GM18519 (cell line): ENCODE measurements at regions not wholly inside any gene's neighbourhood (a gene's known extent, or its start where the extent isn't known, plus 50 kb on each side); places are given as distances from the start of the nearest gene placed in this dataset.

Experiments used
- ATAC-seq: cut with Tn5 transposase; IDR thresholded peaks from one replicate; pipeline ENCODE4 v1.9.1; 2021; ENCODE audit warnings: mild to moderate bottlenecking, moderate library complexity; ENCODE audit not compliant: unreplicated experiment, low FRiP score

DNA sequence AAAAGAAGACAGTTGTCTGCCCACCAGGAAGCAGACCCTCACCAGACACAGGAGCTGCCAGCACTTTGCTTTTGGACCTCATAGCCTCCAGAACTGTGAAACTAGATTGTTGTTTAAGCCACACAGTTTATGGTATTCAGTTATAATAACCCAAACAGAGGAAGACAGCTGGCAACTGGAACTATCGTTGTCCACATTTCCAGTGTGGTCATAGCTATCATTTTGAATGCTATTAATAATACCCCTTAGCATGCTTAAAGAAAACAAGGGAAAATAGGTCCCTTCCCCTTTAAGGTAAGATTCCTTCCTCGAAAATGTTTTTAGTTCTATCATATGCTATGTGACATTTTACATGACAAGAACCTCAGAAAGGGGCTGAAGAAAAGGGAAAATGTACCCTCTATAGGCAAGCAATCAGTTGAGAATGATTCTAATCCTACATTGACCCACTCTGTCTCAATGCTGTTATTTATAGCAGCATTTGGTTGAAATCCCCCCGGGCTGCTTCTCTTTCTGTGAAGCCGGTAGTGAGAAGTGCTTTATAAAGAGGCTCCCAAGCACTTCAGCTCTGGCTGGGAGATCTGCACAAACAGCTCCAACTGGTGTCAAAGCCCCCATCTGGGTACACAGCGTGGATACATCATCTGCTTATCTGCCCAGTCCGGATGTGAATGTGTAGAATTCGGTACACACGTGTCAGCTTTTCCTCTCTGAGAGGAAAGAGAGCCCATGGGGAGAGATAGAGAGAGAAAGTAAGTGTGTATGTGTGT lies 221.2 kb upstream of the FLRT2 start:
- ATAC-seq: no peak

DNA sequence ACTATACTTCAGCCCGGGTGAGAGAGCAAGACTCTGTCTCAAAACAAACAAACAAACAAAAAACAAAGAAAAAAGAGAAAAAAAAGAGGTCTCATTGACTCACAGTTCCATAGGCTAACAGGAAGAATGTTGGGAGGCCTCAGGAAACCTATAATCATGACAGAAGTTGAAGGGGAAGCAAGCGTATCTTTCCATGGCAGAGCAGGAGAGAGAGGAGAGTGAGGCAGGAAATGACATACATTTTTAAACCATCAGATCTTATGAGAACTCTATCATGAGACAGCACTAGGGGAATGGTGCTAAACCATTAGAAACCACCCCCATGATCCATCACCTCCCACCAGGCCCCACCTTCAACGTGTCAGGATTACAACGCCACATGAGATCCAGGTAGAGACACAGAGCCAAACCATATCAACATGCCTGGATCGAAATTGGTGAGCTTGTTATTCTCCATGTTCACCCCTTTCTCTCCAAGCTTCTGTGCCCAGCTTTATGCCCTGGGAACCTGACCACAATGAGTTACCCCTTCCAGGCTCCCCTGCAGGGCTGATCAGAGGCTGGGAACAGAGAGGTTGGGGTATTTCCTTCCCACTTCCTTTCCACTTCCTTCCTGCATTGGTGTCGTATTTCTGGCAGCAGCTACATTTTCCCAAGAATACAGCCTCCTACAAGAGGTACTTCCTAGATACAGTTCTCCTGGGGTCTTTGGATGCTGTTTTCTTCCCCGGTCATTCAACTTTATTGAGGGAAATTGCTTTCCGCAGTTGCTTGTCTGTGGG lies 219.3 kb upstream of the FLRT2 start:
- no peak for ATAC-seq

DNA sequence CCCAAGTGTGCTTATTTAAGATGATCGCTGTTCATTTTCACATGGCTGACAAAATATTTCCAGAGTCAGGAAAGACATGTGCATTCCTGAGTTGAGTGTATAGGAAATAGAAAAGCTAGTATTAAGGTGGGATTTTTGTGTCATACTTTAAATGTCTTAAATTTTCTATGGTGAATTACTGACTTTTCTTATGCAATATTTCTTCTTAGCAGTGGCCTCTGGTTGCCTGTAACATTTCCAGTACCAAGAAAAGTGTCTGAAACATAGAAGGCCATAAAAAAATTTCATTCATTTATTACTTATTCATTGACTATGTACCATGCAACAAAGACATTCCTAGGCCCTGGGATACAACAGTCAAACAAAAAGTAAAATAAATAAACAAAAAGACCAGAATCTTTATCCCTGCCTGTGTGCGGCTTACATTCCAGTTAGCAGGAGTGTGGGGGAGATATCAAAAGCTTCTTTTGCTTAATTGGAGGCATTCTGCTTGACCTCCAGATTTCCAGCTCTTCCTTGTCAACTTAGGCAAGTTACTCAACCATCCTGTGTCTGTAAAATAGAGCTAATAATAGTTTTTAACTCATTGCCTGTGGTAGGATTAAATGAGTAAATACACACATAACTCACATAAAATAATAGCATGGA lies 216.3 kb upstream of the FLRT2 start:
- no peak for ATAC-seq

DNA sequence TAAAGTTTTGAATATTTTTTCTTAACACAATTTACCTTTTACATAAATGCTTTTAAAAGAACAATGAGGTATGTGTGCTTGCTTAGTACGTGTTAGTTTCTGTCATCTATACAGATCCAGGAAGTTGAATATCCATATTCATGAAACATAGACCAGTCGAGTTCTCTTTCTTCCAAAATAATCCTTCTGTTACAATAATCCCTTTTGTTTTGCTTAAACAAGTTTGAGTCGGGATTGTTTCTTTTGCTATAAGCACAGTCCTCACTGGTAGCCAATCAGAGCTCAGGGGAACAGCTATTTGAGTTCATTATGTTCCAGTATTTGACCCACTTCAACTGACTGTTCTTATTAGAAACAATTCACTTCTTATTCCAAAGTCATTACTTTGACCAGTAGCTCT lies 214.7 kb upstream of the FLRT2 start:
- ATAC-seq: no peak

DNA sequence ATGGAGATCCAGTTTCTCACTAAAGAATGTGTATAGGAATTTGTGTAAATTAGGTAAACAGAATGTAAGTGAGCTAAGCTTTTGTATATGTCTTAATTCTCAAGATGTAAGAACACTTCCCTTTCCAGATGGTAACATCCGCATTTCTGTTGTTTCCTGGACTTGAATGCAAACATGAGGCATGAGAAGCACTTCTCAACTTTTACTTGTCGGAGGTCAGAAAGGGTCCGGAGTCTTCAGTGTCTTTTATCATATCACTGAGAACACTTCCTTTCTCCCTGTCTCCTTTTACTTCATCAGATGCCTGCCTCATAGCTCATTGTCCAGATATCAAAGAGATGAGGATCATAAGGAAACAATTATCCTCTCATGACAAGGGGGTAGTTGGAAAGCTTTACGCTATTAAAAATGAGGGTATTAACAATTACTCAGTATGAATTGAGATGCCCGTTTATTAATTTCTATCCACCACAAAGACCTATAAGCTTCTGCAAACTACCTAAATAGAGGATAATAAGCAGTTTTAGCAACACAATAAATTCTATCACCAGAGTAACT lies 214.1 kb upstream of the FLRT2 start:
- ATAC-seq: no peak

DNA sequence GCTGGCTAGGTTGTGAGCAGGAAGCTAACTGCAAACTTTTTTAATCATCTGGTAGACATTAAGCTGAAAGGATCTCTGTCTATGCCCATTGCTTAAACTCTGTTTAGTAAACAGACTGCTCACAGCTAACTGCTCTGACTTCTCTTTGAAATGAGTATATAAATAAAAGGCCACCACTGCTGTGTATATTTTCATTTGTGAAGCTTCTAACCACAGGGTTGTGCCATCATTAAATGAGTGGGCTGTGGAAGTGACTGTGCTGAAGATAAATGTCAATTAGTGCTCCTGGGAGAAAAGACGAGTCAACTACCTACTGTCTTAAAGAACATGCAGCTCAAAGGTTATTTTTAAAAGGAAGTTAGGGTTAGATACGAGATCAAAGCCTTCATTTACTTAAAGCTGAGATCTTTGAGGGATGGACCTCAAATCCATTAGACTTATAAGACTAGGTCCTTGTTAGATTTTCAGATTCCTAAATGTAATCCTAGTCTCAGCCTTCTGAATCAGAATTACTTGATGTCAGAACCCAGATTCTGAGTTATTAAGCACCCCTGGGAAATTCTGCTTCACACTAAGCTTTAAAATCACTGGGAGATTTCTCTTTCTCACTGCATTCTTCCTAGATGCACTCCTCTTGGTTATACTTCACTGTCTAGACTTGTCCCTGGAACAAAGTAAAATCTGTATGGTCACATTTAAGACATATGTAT lies 213.1 kb upstream of the FLRT2 start:
- ATAC-seq: no peak

DNA sequence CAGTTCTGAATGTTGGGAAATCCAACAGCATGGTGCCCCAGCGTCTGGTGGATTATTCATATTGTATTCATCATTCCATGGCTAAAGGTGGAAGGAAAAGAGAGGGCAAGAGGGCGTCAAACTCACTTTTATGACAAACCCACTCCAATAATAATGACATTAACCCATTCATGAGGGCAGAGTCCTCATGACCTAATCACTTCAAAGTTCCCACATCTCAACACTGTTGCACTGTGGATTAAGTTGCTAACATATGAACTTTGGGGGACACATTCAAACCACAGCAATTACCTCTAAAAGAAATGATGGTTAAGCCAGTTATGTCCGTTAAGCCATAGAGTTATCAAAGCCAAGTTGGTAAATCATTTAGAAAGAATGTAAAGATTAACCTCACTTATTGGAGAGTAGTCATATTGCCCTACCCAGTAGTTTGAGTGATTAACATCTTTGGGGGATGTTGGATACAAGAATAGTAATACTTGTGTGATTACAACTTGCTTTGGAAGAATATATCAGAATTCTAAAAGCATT lies 212.4 kb upstream of the FLRT2 start:
- no peak for ATAC-seq

DNA sequence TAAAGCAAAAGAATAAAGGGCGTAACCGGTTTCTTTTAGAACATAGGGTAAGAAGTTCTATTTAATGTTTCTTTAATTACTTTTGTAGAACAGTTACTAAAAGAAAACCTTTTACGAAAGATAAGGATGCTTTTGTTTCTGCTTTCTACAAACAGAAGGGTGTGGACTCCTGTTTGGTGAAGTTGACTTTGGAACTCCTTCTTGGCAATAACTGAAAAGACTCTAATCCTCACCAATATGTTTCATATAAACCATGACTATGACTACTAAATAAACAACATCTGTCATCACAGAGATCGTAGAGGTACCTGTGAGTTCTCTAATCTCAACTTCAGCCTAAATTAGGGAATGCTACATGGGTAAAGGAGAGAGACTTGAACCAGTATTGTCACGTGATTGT lies 210.8 kb upstream of the FLRT2 start:
- no peak for ATAC-seq

DNA sequence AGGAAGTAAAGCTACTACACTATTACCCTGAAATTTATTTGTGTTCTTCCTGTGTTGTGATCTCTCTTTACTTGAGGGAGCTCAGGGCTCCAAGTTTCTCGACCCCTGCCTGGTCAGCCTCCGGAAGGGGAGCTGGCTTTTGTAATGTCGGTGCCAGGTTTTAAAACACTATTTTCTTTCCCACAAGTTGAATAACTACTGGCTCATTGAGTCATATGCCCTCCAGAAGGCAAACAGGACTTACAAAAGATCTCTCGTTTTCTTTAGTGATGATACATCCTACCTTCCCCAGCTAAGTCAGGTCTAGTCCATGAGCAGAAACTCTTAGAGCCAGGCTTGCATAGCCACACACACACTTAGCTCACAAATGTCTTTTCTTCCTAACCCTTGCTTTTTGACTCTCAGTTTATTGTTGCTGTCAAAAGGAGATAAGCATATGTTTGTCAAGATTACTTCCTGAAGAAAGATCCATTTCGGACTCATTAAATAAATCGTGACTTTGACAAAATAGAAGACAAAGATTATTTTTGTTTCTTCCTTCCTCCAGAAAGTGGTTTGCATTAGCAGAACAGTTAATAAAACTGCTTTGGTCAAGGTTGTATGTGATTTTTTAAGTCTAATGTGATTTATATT lies 209.8 kb upstream of the FLRT2 start:
- ATAC-seq: no peak

DNA sequence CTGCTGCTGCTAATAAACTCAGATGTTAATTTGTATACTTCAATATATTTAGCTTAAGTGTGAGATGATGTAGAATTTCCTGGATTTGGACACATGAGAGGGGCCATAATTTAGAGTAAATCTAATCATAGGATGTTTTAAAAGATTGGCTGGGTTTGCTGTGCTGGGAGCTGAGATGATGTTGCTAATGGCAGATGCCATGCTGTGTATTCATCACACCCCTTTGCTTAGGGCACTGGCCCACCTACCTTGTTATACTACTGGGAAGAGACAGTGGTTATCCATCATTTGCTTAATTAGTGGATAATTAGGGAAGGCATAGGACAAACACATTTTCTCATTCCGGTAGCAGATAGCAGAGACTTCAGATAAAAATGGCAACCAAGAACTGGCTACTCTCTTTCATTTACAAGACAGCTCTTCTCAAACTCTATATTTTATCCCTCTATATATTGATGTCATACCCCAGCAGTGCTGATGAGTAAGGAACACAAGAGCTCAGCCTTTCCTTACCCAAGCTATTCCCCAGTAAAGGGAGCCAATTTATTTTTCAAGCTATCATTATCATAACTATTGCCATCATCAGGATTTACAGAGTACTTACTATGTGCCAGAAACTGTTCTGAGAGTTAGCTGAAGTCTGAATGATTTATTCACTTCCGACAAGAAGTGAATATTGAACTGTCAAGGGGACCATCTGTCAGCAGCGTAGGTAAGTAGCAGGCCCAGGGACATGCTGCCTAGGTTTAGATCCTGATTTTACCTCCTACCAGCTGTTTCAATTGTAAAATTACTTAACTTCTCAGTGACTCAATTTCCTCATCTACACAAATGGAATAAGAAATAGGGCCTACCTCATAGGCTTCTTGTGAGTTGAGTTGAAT lies 204.6 kb upstream of the FLRT2 start:
- ATAC-seq: no peak

DNA sequence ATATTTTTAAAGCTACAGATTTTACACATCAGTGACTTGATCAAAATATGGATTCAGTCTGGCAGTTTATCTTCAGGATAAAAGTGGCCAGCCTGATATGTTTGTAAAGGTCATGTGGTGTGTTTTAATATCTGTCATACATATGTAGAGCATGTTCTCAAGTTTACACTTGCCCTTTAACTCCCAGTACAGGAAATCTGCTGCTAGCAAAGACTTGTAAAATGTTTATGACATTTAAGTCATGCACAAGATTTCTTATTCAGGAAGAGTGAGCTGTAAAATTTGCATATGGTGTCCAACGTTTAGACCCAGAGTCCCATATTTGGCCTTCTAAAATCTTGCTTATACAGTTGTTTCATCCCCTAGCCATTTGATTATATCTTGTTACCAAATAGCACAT lies 197.5 kb upstream of the FLRT2 start:
- no peak for ATAC-seq

DNA sequence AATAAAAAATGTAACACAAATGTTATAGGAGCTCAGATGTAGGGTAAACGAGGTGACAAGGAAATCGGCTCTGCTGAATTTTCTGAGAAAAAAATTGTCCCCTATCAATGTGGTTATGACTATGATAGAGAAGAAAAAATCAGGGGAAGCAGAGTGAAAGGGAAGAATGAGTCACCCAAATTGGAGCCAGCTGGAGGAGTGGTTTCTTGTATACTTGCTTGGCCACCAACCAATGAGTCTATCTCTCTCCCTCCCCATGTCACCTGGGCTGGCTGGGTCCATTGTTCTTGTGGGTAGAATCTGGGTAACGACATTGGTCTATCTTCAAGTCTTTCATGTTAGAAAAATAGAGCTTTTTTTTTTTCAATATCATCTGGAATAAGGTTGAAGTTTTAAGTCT lies 196.6 kb upstream of the FLRT2 start:
- ATAC-seq: no peak

DNA sequence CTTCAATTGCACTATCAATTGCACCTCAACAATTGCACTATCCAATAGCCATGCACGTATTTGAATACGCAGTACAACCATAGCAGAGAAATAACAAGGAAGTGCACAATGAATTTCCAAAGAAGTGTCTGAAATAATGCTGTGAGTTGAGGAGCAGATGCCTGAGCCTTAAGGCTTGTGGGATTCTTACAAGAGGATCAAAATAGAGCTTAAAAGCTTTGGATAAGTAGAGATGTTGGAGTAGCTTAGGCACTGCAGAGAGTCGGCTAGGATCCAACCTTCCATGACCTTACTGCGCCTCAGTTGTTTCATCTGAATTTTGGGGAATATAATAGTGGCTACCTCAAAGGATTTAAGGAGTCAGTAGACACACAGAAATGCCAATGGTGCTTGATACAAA lies 196.1 kb upstream of the FLRT2 start:
- ATAC-seq: no peak

DNA sequence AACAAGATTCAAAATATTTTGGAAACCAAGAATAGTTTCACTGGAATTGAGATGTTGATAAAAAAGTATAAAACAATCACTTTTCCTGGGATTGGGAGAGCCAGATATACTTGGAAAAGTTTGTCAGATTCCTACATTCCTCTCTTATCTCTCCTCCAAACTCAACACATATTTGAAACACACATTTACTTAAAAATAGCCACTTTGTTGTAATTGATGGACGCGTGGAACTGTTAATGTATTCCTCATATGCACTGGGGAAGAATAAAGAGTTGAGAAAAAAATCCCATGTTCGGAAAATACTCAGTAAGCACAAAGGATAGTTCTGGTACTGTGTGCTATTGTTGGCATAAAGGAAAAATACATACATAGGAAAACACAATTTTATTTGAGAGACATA lies 195.6 kb upstream of the FLRT2 start:
- no peak for ATAC-seq

DNA sequence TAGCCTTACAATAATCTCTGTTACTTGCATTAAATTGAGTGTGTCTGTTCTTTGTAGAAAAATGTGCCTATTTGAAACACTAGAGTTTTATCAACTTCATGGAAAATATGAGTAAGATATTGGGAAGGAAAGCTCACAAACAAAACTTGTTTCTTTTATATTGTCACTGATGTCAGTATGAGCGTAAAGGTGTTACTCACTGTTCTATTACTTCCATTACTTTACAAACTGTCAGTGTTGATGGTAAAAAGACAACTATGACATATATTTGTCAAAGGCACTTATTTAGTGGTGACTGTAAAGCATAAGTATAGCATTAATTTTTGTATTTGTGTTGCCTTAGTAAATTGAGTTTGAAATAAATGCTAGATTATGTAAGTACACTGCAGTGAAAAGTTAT lies 193.7 kb upstream of the FLRT2 start:
- ATAC-seq: no peak

DNA sequence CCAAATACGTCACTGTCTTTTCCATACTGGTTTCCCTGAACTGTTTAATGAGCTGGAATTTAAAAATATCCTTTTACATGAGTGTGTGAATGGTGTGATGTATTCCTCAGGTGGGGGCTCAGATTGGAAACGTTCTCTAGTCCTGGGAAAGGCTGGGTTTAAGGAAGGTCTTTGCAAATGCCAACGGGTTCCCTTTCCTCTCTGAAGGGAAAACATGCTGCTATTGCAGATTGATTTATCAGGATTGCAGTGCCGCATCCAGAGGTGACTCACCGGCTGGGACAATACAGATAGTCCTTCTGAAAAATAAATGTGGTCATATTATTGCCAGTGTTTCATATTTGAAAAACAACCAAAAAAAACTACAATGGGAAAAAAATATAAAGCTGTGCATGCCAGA lies 193.1 kb upstream of the FLRT2 start:
- no peak for ATAC-seq

DNA sequence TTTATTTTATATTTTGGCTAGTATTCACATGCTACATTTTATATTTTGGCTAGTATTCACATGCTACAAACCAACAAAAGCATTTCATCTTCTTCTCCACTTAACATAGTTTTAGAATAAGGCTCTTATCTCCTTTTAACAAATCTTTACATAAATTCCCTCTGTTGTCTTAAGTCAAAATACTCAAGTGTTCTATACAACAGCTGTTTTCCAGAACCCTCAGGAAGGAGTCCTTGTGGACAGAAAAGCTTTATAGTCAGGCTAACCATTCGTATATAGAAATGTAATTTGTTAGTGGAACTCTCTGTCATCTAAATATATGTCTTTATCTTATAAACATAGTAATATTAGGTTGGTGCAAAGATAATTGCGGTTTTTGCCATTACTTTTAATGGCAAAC lies 191.0 kb upstream of the FLRT2 start:
- no peak for ATAC-seq

DNA sequence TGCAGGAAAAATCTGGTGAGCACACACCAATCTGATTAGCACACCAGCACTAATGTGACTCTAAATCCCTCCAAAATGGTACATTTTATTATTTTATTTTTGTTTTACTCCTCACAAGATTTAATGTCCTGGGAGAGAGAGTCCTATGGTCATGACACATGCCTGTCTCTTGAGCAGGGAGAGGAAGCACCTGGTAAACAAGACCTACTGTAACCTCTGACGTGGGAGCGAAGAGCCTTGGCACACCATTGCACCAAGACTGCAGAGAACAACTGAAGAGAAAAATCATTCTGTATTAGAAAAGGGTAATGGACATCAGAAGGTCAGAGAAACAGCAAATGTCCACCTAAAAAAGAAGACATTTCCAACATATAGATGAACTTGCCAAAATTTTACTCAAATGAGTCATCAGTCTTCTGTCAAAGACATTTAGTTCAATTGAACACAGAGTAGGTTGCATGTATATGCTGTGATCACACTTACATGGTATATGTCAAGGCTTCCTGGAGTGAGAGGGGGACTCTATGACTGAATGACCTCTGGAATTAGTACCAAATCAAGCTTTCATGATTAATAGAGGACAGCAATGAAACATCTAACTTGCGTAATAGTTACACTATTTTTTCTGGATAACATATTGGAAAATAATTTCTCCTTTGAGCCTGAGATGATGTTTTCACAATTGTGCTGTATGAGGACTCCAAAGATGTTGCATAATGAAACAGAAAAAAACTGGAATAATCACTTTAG lies 186.9 kb upstream of the FLRT2 start:
- ATAC-seq: no peak
